PFSK-1 (cell line): ENCODE measurements at regions not wholly inside any gene's neighbourhood (a gene's known extent, or its start where the extent isn't known, plus 50 kb on each side); places are given as distances from the start of the nearest gene placed in this dataset.
A peak's percentile ranks its signal among the peaks of the same experiment; 100 is the strongest.

Source experiments
- FOXP2 ChIP-seq: optimal IDR thresholded peaks from 2 replicates; pipeline ENCODE3; 2011; ENCODE audit warnings: borderline replicate concordance, control low read depth, inconsistent platforms; ENCODE audit not compliant: insufficient read depth; ENCODE audit errors: extremely low read length, extremely low read depth
- POLR2AphosphoS5 ChIP-seq: IDR thresholded peaks from 2 replicates; pipeline ENCODE4 v1.6.1; 2012; ENCODE audit warnings: low read depth, mild to moderate bottlenecking, control low read depth, low read length, moderate library complexity
- REST ChIP-seq, 2 experiments: IDR thresholded peaks; 2 replicates each; pipeline versions ENCODE4 v1.6.1 to v1.8.0; 2011 to 2012; ENCODE audit warnings: low read depth in 2 of 2, low read length in 2 of 2, control low read depth in 1 of 2, inconsistent platforms in 1 of 2, mild to moderate bottlenecking in 1 of 2, moderate library complexity in 1 of 2; ENCODE audit not compliant: insufficient read depth in 1 of 2
- SIN3A ChIP-seq: IDR thresholded peaks from 2 replicates; pipeline ENCODE4 v1.6.1; 2012; ENCODE audit warnings: mild to moderate bottlenecking, low read length, moderate library complexity, borderline replicate concordance; ENCODE audit not compliant: insufficient read depth
- TAF1 ChIP-seq: IDR thresholded peaks from 2 replicates; pipeline ENCODE4 v1.6.1; 2012; ENCODE audit warnings: low read length, control low read depth, borderline replicate concordance; ENCODE audit not compliant: insufficient read depth

GRCh38 chr6:165891320-165891719, 228.3 kb upstream of the PDE10A start:
- TF ChIP-seq REST (IDR thresholded peaks at IDR 0.05; ENCODE audit: insufficient read depth in 1 of 2, low read depth in 2 of 2, low read length in 2 of 2) (no peak), TAF1 (no peak), FOXP2 (no peak), POLR2AphosphoS5 (no peak; the same call in none of the 2 replicates), SIN3A (no peak)

GRCh38 chr6:165890404-165890735, 227.3 kb upstream of the PDE10A start:
- TF ChIP-seq FOXP2, result no peak

GRCh38 chr6:165889636-165890403, 226.8 kb upstream of the PDE10A start:
- TF ChIP-seq POLR2AphosphoS5 (peak; percentile 77; the same call in 1 of the 2 replicates), FOXP2 (no peak), SIN3A (no peak), TAF1 (no peak), REST (IDR thresholded peaks at IDR 0.05; ENCODE audit: insufficient read depth in 1 of 2, low read depth in 2 of 2, low read length in 2 of 2) (no peak)

- TF ChIP-seq SIN3A (no peak), FOXP2 (no peak), POLR2AphosphoS5 (no peak; the same call in 1 of the 2 replicates), TAF1 (no peak)
Measured at GRCh38 chr6:165886169-165886568, 223.1 kb upstream of the PDE10A start.

- TF ChIP-seq FOXP2, result peak; percentile 87
- no peak; the same call in 1 of the 2 replicates for TF ChIP-seq POLR2AphosphoS5
- no peak for TF ChIP-seq TAF1
- no peak for TF ChIP-seq REST (IDR thresholded peaks at IDR 0.05; ENCODE audit: insufficient read depth in 1 of 2, low read depth in 2 of 2, low read length in 2 of 2)
- no peak for TF ChIP-seq SIN3A
Measured at GRCh38 chr6:165884813-165885765, 222.0 kb upstream of the PDE10A start.
